ENCODE measurements at regions not wholly inside any gene's neighbourhood (a gene's known extent, or its start where the extent isn't known, plus 50 kb on each side); places are given as distances from the start of the nearest gene placed in this dataset.

- DNase-seq (ENCODE audit: low read depth in 2 of 2) = no peak
- no peak for TF ChIP-seq CTCF (IDR thresholded peaks at IDR 0.05; ENCODE audit: low read depth, low read length)
- no peak overlapping the region for H3K4me3 ChIP-seq (replicated peaks in 1 of 2; ENCODE audit: low read depth in 2 of 2, low read length in 2 of 2)
Observed at GRCh38 chr13:55788548-55788947, 1352.2 kb upstream of the PRR20A start.

- no peak for DNase-seq (ENCODE audit: low read depth in 2 of 2)
- TF ChIP-seq CTCF (IDR thresholded peaks at IDR 0.05; ENCODE audit: low read depth, low read length) = no peak
- H3K4me3 ChIP-seq (replicated peaks in 1 of 2; ENCODE audit: low read depth in 2 of 2, low read length in 2 of 2) = no peak overlapping the region
Observed at GRCh38 chr13:55792544-55793193, 1348.0 kb upstream of the PRR20A start.

- DNase-seq (ENCODE audit: low read depth in 2 of 2) = no peak
- H3K4me3 ChIP-seq (replicated peaks in 1 of 2; ENCODE audit: low read depth in 2 of 2, low read length in 2 of 2) = no peak overlapping the region
- TF ChIP-seq CTCF (IDR thresholded peaks at IDR 0.05; ENCODE audit: low read depth, low read length) = no peak
Observed at GRCh38 chr13:55815458-55816033, 1325.2 kb upstream of the PRR20A start.

GRCh38 chr13:55816976-55817601, 1323.6 kb upstream of the PRR20A start:
- DNase-seq (ENCODE audit: low read depth in 2 of 2) = no peak
- no peak overlapping the region for H3K4me3 ChIP-seq (replicated peaks in 1 of 2; ENCODE audit: low read depth in 2 of 2, low read length in 2 of 2)
- no peak for TF ChIP-seq CTCF (IDR thresholded peaks at IDR 0.05; ENCODE audit: low read depth, low read length)

- no peak for DNase-seq (ENCODE audit: low read depth in 2 of 2)
- no peak for TF ChIP-seq CTCF (IDR thresholded peaks at IDR 0.05; ENCODE audit: low read depth, low read length)
- no peak overlapping the region for H3K4me3 ChIP-seq (replicated peaks in 1 of 2; ENCODE audit: low read depth in 2 of 2, low read length in 2 of 2)
Observed at GRCh38 chr13:55820817-55821216, 1319.9 kb upstream of the PRR20A start.

- no peak overlapping the region for H3K4me3 ChIP-seq (replicated peaks in 1 of 2; ENCODE audit: low read depth in 2 of 2, low read length in 2 of 2)
- no peak for TF ChIP-seq CTCF (IDR thresholded peaks at IDR 0.05; ENCODE audit: low read depth, low read length)
- DNase-seq (ENCODE audit: low read depth in 2 of 2) = no peak
Observed at GRCh38 chr13:55869648-55870047, 1271.1 kb upstream of the PRR20A start.

Data from cardiac fibroblast (primary cell).